WTC11 (cell line): ENCODE measurements at regions not wholly inside any gene's neighbourhood (a gene's known extent, or its start where the extent isn't known, plus 50 kb on each side); places are given as distances from the start of the nearest gene placed in this dataset.

ENCODE experiments used
- ATAC-seq: fragments of 200-7000 bp; cut with Tn5 transposase; 2 replicates; pipeline ENCODE4 v1.10.0; 2021; ENCODE audit warnings: mild to moderate bottlenecking, moderate library complexity
- CTCF ChIA-PET: fragments of 300-600 bp; sonication (Branson Sonifier 250); formaldehyde crosslinking; loops from one replicate; lab custom pipeline; 2021; ENCODE audit warnings: antibody characterized with exemption; lab: Charles Lee
- POLR2A ChIA-PET: fragments of 350-600 bp; sonication (Branson Sonifier 250); formaldehyde crosslinking; loops from one replicate; lab custom pipeline; 2021; ENCODE audit warnings: antibody characterized with exemption; lab: Charles Lee
- DNase-seq: peaks from one replicate; pipeline ENCODE4 v3.0.0; 2021; ENCODE audit warnings: low spot score
- H3K27ac Mint-ChIP-seq: 2 replicates; pipeline ENCODE4 v1.8.0; 2021; ENCODE audit warnings: mixed read lengths
- H3K27me3 Mint-ChIP-seq: 2 replicates; pipeline ENCODE4 v1.8.0; 2021; ENCODE audit warnings: low read depth, mild to moderate bottlenecking, moderate library complexity, mixed read lengths
- H3K36me3 Mint-ChIP-seq: 2 replicates; pipeline ENCODE4 v1.8.0; 2021; ENCODE audit warnings: mixed read lengths
- H3K4me1 Mint-ChIP-seq: 2 replicates; pipeline ENCODE4 v1.8.0; 2022; ENCODE audit warnings: mixed read lengths
- H3K4me3 Mint-ChIP-seq: 2 replicates; pipeline ENCODE4 v1.8.0; 2021; ENCODE audit warnings: mild to moderate bottlenecking, moderate library complexity, mixed read lengths
- H3K9me3 Mint-ChIP-seq: 2 replicates; pipeline ENCODE4 v1.8.0; 2021; ENCODE audit warnings: mixed read lengths
- FOXP1 ChIP-seq: sonication (generic); formaldehyde crosslinking; IDR thresholded peaks from 2 replicates; pipeline ENCODE4 v1.8.0; 2022; ENCODE audit warnings: missing genetic modification reagents, mild to moderate bottlenecking, moderate library complexity, borderline replicate concordance
- GABPB1 ChIP-seq: sonication (generic); formaldehyde crosslinking; IDR thresholded peaks from 2 replicates; pipeline ENCODE4 v1.8.1; 2023; ENCODE audit warnings: mild to moderate bottlenecking, missing genetic modification reagents
- IRF2 ChIP-seq: sonication (generic); formaldehyde crosslinking; IDR thresholded peaks from 2 replicates; pipeline ENCODE4 v1.8.0; 2022; ENCODE audit warnings: low read depth, missing genetic modification reagents, borderline replicate concordance
- JUN ChIP-seq: sonication (generic); formaldehyde crosslinking; IDR thresholded peaks from 2 replicates; pipeline ENCODE4 v1.8.0; 2023; ENCODE audit warnings: mild to moderate bottlenecking, missing genetic modification reagents
- KAT7 ChIP-seq: sonication (generic); formaldehyde crosslinking; IDR thresholded peaks from 2 replicates; pipeline ENCODE4 v1.8.1; 2023; ENCODE audit warnings: missing genetic modification reagents, mild to moderate bottlenecking, borderline replicate concordance
- MXD4 ChIP-seq: fragments of 250-450 bp; sonication (Bioruptor Pico); IDR thresholded peaks from 2 replicates; pipeline ENCODE4 v1.8.0; 2021; ENCODE audit warnings: mild to moderate bottlenecking, moderate library complexity, borderline replicate concordance
- NFYB ChIP-seq: sonication (generic); formaldehyde crosslinking; conservative IDR thresholded peaks from 2 replicates; pipeline ENCODE4 v1.8.0; 2022; ENCODE audit warnings: low read depth, missing genetic modification reagents
- PRDM15 ChIP-seq: sonication (generic); formaldehyde crosslinking; IDR thresholded peaks from 2 replicates; pipeline ENCODE4 v1.8.0; 2022; ENCODE audit warnings: missing genetic modification reagents
- PRRX2 ChIP-seq: fragments of 250-450 bp; sonication (Bioruptor Pico); IDR thresholded peaks from 2 replicates; pipeline ENCODE4 v1.8.0; 2021; ENCODE audit warnings: mild to moderate bottlenecking
- RORB ChIP-seq: fragments of 250-450 bp; sonication (Bioruptor Pico); IDR thresholded peaks from 2 replicates; pipeline ENCODE4 v1.9.0; 2021; ENCODE audit warnings: mild to moderate bottlenecking
- ZBTB21 ChIP-seq: sonication (generic); formaldehyde crosslinking; IDR thresholded peaks from 2 replicates; pipeline ENCODE4 v1.8.1; 2023; ENCODE audit warnings: mild to moderate bottlenecking, missing genetic modification reagents, borderline replicate concordance
- ZNF219 ChIP-seq: sonication (generic); formaldehyde crosslinking; IDR thresholded peaks from 2 replicates; pipeline ENCODE4 v1.8.0; 2023; ENCODE audit warnings: missing genetic modification reagents, mild to moderate bottlenecking, borderline replicate concordance
- ZNF532 ChIP-seq: fragments of 250-450 bp; sonication (Bioruptor Pico); IDR thresholded peaks from 2 replicates; pipeline ENCODE4 v1.9.0; 2021; ENCODE audit warnings: mild to moderate bottlenecking, borderline replicate concordance
- ZNF671 ChIP-seq: fragments of 250-450 bp; sonication (Bioruptor Pico); IDR thresholded peaks from 2 replicates; pipeline ENCODE4 v1.8.0; 2021; ENCODE audit warnings: mild to moderate bottlenecking
- TF ChIP-seq, protein P1 (sequence below): sonication (generic); formaldehyde crosslinking; IDR thresholded peaks from 2 replicates; pipeline ENCODE4 v1.8.1; 2023; ENCODE audit warnings: mild to moderate bottlenecking, missing genetic modification reagents
- TF ChIP-seq, protein P2 (sequence below): sonication (generic); formaldehyde crosslinking; IDR thresholded peaks from 2 replicates; pipeline ENCODE4 v1.8.0; 2023; ENCODE audit warnings: missing genetic modification reagents, mild to moderate bottlenecking, borderline replicate concordance

DNA sequence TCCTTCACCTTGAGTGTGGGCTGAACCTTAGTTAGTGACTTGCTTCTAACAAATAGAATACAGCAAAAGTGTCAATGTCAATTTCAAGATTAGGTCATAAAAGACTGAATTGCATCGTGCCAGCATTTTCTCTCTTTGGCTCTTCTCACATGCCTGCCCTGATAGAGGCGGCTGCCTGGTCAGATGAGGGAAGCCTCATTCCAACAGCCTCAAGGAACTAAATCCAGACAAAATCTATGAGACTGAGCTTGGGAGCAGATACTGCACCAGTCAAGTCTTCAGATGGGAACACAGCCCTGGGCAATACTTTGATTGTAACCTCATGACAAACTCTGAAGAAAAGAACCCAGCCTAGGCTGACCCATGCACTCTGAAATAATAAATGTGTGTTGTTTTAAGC is 63.5 kb upstream of the MFGE8 start (continued):
- TF ChIP-seq, protein P1, sequence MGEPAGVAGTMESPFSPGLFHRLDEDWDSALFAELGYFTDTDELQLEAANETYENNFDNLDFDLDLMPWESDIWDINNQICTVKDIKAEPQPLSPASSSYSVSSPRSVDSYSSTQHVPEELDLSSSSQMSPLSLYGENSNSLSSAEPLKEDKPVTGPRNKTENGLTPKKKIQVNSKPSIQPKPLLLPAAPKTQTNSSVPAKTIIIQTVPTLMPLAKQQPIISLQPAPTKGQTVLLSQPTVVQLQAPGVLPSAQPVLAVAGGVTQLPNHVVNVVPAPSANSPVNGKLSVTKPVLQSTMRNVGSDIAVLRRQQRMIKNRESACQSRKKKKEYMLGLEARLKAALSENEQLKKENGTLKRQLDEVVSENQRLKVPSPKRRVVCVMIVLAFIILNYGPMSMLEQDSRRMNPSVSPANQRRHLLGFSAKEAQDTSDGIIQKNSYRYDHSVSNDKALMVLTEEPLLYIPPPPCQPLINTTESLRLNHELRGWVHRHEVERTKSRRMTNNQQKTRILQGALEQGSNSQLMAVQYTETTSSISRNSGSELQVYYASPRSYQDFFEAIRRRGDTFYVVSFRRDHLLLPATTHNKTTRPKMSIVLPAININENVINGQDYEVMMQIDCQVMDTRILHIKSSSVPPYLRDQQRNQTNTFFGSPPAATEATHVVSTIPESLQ (CRISPR knock-in tag): no peak
- no peak for TF ChIP-seq ZNF671 (CRISPR knock-in tag)

GRCh38 chr15:88979674-88980073 is 66.5 kb upstream of the MFGE8 start:
- DNase-seq: no peak
- ATAC-seq: no peak
- CTCF ChIA-PET: interaction anchor here (1.1 kb wide), 1 partner anchor 24 kb away, joined by 3 read pairs; no protein-coding TSS in a partner anchor
- H3K27me3 Mint-ChIP-seq: peaks cover 4% of the 10 kb centered on the region; the same call in 1 of the 2 replicates
- H3K27ac Mint-ChIP-seq: no peak overlapping the region
- peaks cover 7% of the 10 kb centered on the region for H3K9me3 Mint-ChIP-seq
- POLR2A ChIA-PET: no interaction called here
- H3K36me3 Mint-ChIP-seq: peaks cover 3% of the 10 kb centered on the region; the same call in 1 of the 2 replicates
- TF ChIP-seq KAT7 (CRISPR knock-in tag) (no peak), ZBTB21 (CRISPR knock-in tag) (no peak), ZNF219 (CRISPR knock-in tag) (no peak), GABPB1 (CRISPR knock-in tag) (no peak), PRDM15 (no peak), JUN (CRISPR knock-in tag) (no peak), FOXP1 (CRISPR knock-in tag) (no peak), IRF2 (no peak), ZNF532 (CRISPR knock-in tag) (no peak), NFYB (no peak), RORB (CRISPR knock-in tag) (no peak), PRRX2 (CRISPR knock-in tag) (no peak), MXD4 (CRISPR knock-in tag) (no peak)
- TF ChIP-seq, protein P2, sequence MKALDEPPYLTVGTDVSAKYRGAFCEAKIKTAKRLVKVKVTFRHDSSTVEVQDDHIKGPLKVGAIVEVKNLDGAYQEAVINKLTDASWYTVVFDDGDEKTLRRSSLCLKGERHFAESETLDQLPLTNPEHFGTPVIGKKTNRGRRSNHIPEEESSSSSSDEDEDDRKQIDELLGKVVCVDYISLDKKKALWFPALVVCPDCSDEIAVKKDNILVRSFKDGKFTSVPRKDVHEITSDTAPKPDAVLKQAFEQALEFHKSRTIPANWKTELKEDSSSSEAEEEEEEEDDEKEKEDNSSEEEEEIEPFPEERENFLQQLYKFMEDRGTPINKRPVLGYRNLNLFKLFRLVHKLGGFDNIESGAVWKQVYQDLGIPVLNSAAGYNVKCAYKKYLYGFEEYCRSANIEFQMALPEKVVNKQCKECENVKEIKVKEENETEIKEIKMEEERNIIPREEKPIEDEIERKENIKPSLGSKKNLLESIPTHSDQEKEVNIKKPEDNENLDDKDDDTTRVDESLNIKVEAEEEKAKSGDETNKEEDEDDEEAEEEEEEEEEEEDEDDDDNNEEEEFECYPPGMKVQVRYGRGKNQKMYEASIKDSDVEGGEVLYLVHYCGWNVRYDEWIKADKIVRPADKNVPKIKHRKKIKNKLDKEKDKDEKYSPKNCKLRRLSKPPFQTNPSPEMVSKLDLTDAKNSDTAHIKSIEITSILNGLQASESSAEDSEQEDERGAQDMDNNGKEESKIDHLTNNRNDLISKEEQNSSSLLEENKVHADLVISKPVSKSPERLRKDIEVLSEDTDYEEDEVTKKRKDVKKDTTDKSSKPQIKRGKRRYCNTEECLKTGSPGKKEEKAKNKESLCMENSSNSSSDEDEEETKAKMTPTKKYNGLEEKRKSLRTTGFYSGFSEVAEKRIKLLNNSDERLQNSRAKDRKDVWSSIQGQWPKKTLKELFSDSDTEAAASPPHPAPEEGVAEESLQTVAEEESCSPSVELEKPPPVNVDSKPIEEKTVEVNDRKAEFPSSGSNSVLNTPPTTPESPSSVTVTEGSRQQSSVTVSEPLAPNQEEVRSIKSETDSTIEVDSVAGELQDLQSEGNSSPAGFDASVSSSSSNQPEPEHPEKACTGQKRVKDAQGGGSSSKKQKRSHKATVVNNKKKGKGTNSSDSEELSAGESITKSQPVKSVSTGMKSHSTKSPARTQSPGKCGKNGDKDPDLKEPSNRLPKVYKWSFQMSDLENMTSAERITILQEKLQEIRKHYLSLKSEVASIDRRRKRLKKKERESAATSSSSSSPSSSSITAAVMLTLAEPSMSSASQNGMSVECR (CRISPR knock-in tag): no peak
- peaks cover 34% of the 10 kb centered on the region for H3K4me1 Mint-ChIP-seq
- H3K4me3 Mint-ChIP-seq: no peak overlapping the region
